PC-3 (cell line): ENCODE measurements at regions not wholly inside any gene's neighbourhood (a gene's known extent, or its start where the extent isn't known, plus 50 kb on each side); places are given as distances from the start of the nearest gene placed in this dataset.

Source experiments
- CTCF ChIP-seq: fragments of 300-600 bp; sonication (generic); conservative IDR thresholded peaks from 2 replicates; pipeline ENCODE4 v1.5.1; 2017; ENCODE audit warnings: antibody characterized with exemption, low read depth, mild to moderate bottlenecking, low read length
- EZH2 ChIP-seq: fragments of 300-600 bp; sonication (generic); IDR thresholded peaks from one replicate; pipeline ENCODE4 v1.6.1; 2017; ENCODE audit warnings: antibody characterized with exemption, mild to moderate bottlenecking, low read length; ENCODE audit not compliant: unreplicated experiment
- EZH2phosphoT487 ChIP-seq: fragments of 300-600 bp; sonication (generic); IDR thresholded peaks from 2 replicates; pipeline ENCODE4 v1.6.1; 2018; ENCODE audit warnings: mild to moderate bottlenecking, antibody characterized with exemption, low read length, borderline replicate concordance

GRCh38 chr3:106981392-106981791, 395.8 kb upstream of the CCDC54 start:
- TF ChIP-seq CTCF (no peak), EZH2 (no peak), EZH2phosphoT487 (no peak)
